Keratinocyte (primary cell): ENCODE measurements at regions not wholly inside any gene's neighbourhood (a gene's known extent, or its start where the extent isn't known, plus 50 kb on each side); places are given as distances from the start of the nearest gene placed in this dataset.

Source experiments
- DNase-seq: peaks from one replicate; pipeline ENCODE4 v3.0.0-alpha.2; 2011; ENCODE audit warnings: low read depth, missing footprints, low spot score
- FAIRE-seq: peaks from 2 replicates; lab custom pipeline; 2011; peaks lifted over from hg19 to GRCh38; lab: Jason Lieb, UNC
- H2AFZ ChIP-seq: 2 replicates; pipeline ENCODE4 v1.6.0; 2012; ENCODE audit warnings: low read length, control low read depth, inconsistent platforms; ENCODE audit not compliant: control insufficient read depth
- H3K27ac ChIP-seq: 2 replicates; pipeline ENCODE4 v1.5.1; 2011; ENCODE audit warnings: low read length; ENCODE audit not compliant: control insufficient read depth, insufficient read depth
- H3K27me3 ChIP-seq: 3 replicates; pipeline ENCODE4 v1.6.0; 2011; ENCODE audit warnings: low read length; ENCODE audit not compliant: control insufficient read depth, insufficient read depth; ENCODE audit errors: extremely low read depth
- H3K36me3 ChIP-seq, 2 experiments: 2 replicates in 1 of 2; 3 replicates in 1 of 2; pipeline ENCODE4 v1.5.1; 2011; ENCODE audit warnings: low read length in 2 of 2, mild to moderate bottlenecking in 1 of 2; ENCODE audit not compliant: control insufficient read depth in 2 of 2, insufficient read depth in 2 of 2; ENCODE audit errors: extremely low read depth in 1 of 2
- H3K4me1 ChIP-seq: 3 replicates; pipeline ENCODE4 v1.5.1; 2011; ENCODE audit warnings: low read length; ENCODE audit not compliant: control insufficient read depth, insufficient read depth; ENCODE audit errors: extremely low read depth
- H3K4me2 ChIP-seq: 3 replicates; pipeline ENCODE4 v1.6.0; 2011; ENCODE audit warnings: low read depth, low read length; ENCODE audit not compliant: control insufficient read depth, insufficient read depth; ENCODE audit errors: extremely low read depth
- H3K4me3 ChIP-seq, 3 experiments: fragments of 200-600 bp in 1 of 3; sonication (generic) in 1 of 3; 2 replicates in 2 of 3; 3 replicates in 1 of 3; pipeline ENCODE4 v1.5.1; 2011 to 2016; ENCODE audit warnings: low read length in 3 of 3, mild to moderate bottlenecking in 3 of 3, control low read depth in 2 of 3, inconsistent platforms in 1 of 3, low read depth in 1 of 3, mixed read lengths in 1 of 3, mixed run types in 1 of 3, moderate library complexity in 1 of 3; ENCODE audit not compliant: control insufficient read depth in 2 of 3, insufficient read depth in 2 of 3; ENCODE audit errors: extremely low read depth in 1 of 3
- H3K79me2 ChIP-seq: 2 replicates; pipeline ENCODE4 v1.6.0; 2012; ENCODE audit warnings: low read length; ENCODE audit not compliant: control insufficient read depth, insufficient read depth
- H3K9ac ChIP-seq: 3 replicates; pipeline ENCODE4 v1.6.0; 2011; ENCODE audit warnings: low read length; ENCODE audit not compliant: control insufficient read depth, insufficient read depth; ENCODE audit errors: extremely low read depth
- H3K9me1 ChIP-seq: 3 replicates; pipeline ENCODE4 v1.6.0; 2011; ENCODE audit warnings: low read length; ENCODE audit not compliant: control insufficient read depth, insufficient read depth; ENCODE audit errors: extremely low read depth
- H3K9me3 ChIP-seq: 2 replicates; pipeline ENCODE4 v1.5.1; 2012; ENCODE audit warnings: low read depth, low read length; ENCODE audit not compliant: control insufficient read depth
- H4K20me1 ChIP-seq: 3 replicates; pipeline ENCODE4 v1.6.0; 2011; ENCODE audit warnings: low read length; ENCODE audit not compliant: control insufficient read depth, insufficient read depth; ENCODE audit errors: extremely low read depth
- CTCF ChIP-seq, 3 experiments: IDR thresholded peaks in 1 of 3; conservative IDR thresholded peaks in 1 of 3; optimal IDR thresholded peaks in 1 of 3; 2 replicates in 2 of 3; 3 replicates in 1 of 3; pipeline versions ENCODE3 to v1.5.1; 2011; ENCODE audit warnings: low read length in 3 of 3, mild to moderate bottlenecking in 3 of 3, moderate library complexity in 2 of 3, control low read depth in 1 of 3, inconsistent platforms in 1 of 3; ENCODE audit not compliant: insufficient read depth in 2 of 3; ENCODE audit errors: extremely low read depth in 1 of 3
- EZH2 ChIP-seq: IDR thresholded peaks from one replicate; pipeline ENCODE4 v1.6.1; 2012; ENCODE audit warnings: inconsistent platforms, mild to moderate bottlenecking, low read length, moderate library complexity
- dilution Hi-C: fragments of 300-500 bp; cut with MboI; formaldehyde crosslinking; loops from one replicate; pipeline ENCODE4 v1.7.0; 2020; ENCODE audit warnings: low sequenced_read_pairs; ENCODE audit not compliant: extremely low pct_ligation_motif_present

- peaks cover 7% of the 10 kb centered on the region for H3K27me3 ChIP-seq
Observed at GRCh38 chr6:166001359-166001758, 166.3 kb downstream of the TBXT start.

GRCh38 chr6:165999279-165999678 lies 168.4 kb downstream of the TBXT start:
- Histone ChIP-seq H3K79me2 (no peaks in the 10 kb centered on the region), H3K27me3 (no peaks in the 10 kb centered on the region), H3K27ac (no peak overlapping the region), H3K9me1 (no peaks in the 10 kb centered on the region), H3K4me2 (no peak overlapping the region), H2AFZ (no peak overlapping the region), H3K4me3 (no peak overlapping the region), H3K36me3 (no peaks in the 10 kb centered on the region), H3K9ac (no peak overlapping the region), H4K20me1 (no peaks in the 10 kb centered on the region), H3K4me1 (no peaks in the 10 kb centered on the region), H3K9me3 (peaks cover 2% of the 10 kb centered on the region)
- DNase-seq = no peak
- dilution Hi-C loops = no loop called here
- FAIRE-seq = no peak
- TF ChIP-seq CTCF (optimal IDR thresholded peaks at IDR 0.05 in 1 of 3, IDR thresholded peaks at IDR 0.05 in 1 of 3, conservative IDR thresholded peaks at IDR 0.05 in 1 of 3; ENCODE audit: extremely low read depth in 1 of 3, insufficient read depth in 2 of 3, low read length in 3 of 3) = no peak
- no peak for TF ChIP-seq EZH2

More at GRCh38 chr6:166001359-166001758, 166.3 kb downstream of the TBXT start:
- no peaks in the 10 kb centered on the region for H3K79me2 ChIP-seq
- H3K4me2 ChIP-seq = no peak overlapping the region
- H2AFZ ChIP-seq = no peak overlapping the region
- dilution Hi-C loops = no loop called here
- H3K4me1 ChIP-seq = no peaks in the 10 kb centered on the region
- no peak overlapping the region for H3K9ac ChIP-seq
- no peak overlapping the region for H3K4me3 ChIP-seq
- DNase-seq = no peak
- H3K9me3 ChIP-seq = peaks cover 2% of the 10 kb centered on the region
- no peak overlapping the region for H3K27ac ChIP-seq
- H4K20me1 ChIP-seq = no peaks in the 10 kb centered on the region
- no peak for FAIRE-seq
- no peaks in the 10 kb centered on the region for H3K36me3 ChIP-seq
- TF ChIP-seq CTCF (optimal IDR thresholded peaks at IDR 0.05 in 1 of 3, IDR thresholded peaks at IDR 0.05 in 1 of 3, conservative IDR thresholded peaks at IDR 0.05 in 1 of 3; ENCODE audit: extremely low read depth in 1 of 3, insufficient read depth in 2 of 3, low read length in 3 of 3) = no peak
- no peak for TF ChIP-seq EZH2
- H3K9me1 ChIP-seq = no peaks in the 10 kb centered on the region
